ENCODE measurements at regions not wholly inside any gene's neighbourhood (a gene's known extent, or its start where the extent isn't known, plus 50 kb on each side); places are given as distances from the start of the nearest gene placed in this dataset.
"Not testable (repeated sequence)": the region's sequence is repeated elsewhere in the genome, so short reads cannot be mapped to it uniquely, and the experiment has no call there.

DNA sequence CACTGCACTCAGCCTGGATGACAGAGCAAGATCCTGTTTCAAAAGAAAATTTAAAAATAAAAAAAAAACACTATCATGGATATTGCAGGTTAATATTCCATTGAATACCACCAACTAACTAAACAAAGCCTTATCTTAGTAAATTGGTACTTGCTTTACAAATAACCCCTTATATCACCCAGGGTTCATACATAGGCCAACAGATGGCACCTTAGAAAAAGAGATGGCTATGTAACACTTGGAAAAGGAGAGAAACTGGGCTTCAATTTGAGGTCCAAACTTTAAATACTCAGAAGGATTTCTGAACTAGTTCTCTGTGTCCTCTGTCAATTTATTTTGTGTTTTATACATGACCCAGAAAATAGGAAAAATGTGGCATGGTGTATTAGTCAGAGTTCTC is 249.6 kb upstream of the LRP1B start:
- no peak overlapping the region for H3K4ac ChIP-seq (ENCODE audit: low read depth, low read length)
- TF ChIP-seq, protein P1, sequence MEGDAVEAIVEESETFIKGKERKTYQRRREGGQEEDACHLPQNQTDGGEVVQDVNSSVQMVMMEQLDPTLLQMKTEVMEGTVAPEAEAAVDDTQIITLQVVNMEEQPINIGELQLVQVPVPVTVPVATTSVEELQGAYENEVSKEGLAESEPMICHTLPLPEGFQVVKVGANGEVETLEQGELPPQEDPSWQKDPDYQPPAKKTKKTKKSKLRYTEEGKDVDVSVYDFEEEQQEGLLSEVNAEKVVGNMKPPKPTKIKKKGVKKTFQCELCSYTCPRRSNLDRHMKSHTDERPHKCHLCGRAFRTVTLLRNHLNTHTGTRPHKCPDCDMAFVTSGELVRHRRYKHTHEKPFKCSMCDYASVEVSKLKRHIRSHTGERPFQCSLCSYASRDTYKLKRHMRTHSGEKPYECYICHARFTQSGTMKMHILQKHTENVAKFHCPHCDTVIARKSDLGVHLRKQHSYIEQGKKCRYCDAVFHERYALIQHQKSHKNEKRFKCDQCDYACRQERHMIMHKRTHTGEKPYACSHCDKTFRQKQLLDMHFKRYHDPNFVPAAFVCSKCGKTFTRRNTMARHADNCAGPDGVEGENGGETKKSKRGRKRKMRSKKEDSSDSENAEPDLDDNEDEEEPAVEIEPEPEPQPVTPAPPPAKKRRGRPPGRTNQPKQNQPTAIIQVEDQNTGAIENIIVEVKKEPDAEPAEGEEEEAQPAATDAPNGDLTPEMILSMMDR (conservative IDR thresholded peaks at IDR 0.05) = no peak
- H3K9ac ChIP-seq (ENCODE audit: extremely low read depth, insufficient read length, low read length) = no peak overlapping the region
- no peak overlapping the region for H3K23ac ChIP-seq (ENCODE audit: insufficient read length, low read depth, low read length)
- H3K9me3 ChIP-seq (ENCODE audit: control insufficient read depth, low read depth, low read length) = no peaks in the 10 kb centered on the region
- no peak for DNase-seq
- Mint-ChIP-seq H3K4me3 (no peak overlapping the region), H3K27me3 (ENCODE audit: low read depth) (no peaks in the 10 kb centered on the region), H3K27ac (no peak overlapping the region), H3K9me3 (peaks cover 0 to 2% of the 10 kb centered on the region in 2 experiments; a peak in 2 of 5 replicates), H3K36me3 (ENCODE audit: insufficient read depth in 1 of 3, low read depth in 3 of 3) (0 out of 7 replicates have a peak, but pooled peaks cover 0 to 3% (median 0%) of the 10 kb centered on the region in 3 experiments), H3K4me1 (peaks cover 3 to 8% of the 10 kb centered on the region in 2 experiments)
- H2BK5ac ChIP-seq (ENCODE audit: insufficient read length, low read length) = no peak overlapping the region
- no peaks in the 10 kb centered on the region for H3K27me3 ChIP-seq (ENCODE audit: insufficient read depth, low read length)
- H4K5ac ChIP-seq (ENCODE audit: insufficient read length, low read depth, low read length) = no peak overlapping the region
- no peaks in the 10 kb centered on the region for H3K79me2 ChIP-seq (ENCODE audit: insufficient read depth, low read length)
- H3K4me2 ChIP-seq (ENCODE audit: insufficient read depth, insufficient read length, low read length) = no peak overlapping the region
- no peak overlapping the region for H3K56ac ChIP-seq (ENCODE audit: insufficient read length, low read depth, low read length)
- H3K4me1 ChIP-seq (ENCODE audit: insufficient read depth, low read length) = no peaks in the 10 kb centered on the region
- H4K20me1 ChIP-seq (ENCODE audit: control insufficient read depth, insufficient read depth, insufficient read length) = no peaks in the 10 kb centered on the region
- H2BK12ac ChIP-seq (ENCODE audit: insufficient read length, low read depth, low read length) = no peak overlapping the region
- no peak overlapping the region for H3K27ac ChIP-seq (ENCODE audit: insufficient read length, low read depth, low read length)
- no peak overlapping the region for H3T11ph ChIP-seq (ENCODE audit: low read length)
- no peak overlapping the region for H4K8ac ChIP-seq (replicated peaks; ENCODE audit: insufficient read length, low read depth, low read length)
- no peak overlapping the region for H2BK15ac ChIP-seq (ENCODE audit: low read depth, low read length)
- no peak overlapping the region for H2AFZ ChIP-seq (ENCODE audit: low read length)
- H3K79me1 ChIP-seq (ENCODE audit: insufficient read depth, low read depth, low read length, poor library complexity, severe bottlenecking) = no peaks in the 10 kb centered on the region
- H3K14ac ChIP-seq (ENCODE audit: insufficient read depth, low read length) = no peak overlapping the region
- no peak overlapping the region for H2AK5ac ChIP-seq (ENCODE audit: insufficient read length, low read length)
- H4K91ac ChIP-seq (ENCODE audit: insufficient read length, low read depth, low read length) = no peak overlapping the region
- no peak overlapping the region for H3K18ac ChIP-seq (ENCODE audit: insufficient read length, low read depth, low read length)
- H2BK120ac ChIP-seq (ENCODE audit: low read depth, low read length, poor library complexity, severe bottlenecking) = no peak overlapping the region
- no peaks in the 10 kb centered on the region for H3K23me2 ChIP-seq (ENCODE audit: insufficient read length, low read depth, low read length, poor library complexity, severe bottlenecking)
- no peak overlapping the region for H2BK20ac ChIP-seq (ENCODE audit: low read depth, low read length, poor library complexity, severe bottlenecking)

DNA sequence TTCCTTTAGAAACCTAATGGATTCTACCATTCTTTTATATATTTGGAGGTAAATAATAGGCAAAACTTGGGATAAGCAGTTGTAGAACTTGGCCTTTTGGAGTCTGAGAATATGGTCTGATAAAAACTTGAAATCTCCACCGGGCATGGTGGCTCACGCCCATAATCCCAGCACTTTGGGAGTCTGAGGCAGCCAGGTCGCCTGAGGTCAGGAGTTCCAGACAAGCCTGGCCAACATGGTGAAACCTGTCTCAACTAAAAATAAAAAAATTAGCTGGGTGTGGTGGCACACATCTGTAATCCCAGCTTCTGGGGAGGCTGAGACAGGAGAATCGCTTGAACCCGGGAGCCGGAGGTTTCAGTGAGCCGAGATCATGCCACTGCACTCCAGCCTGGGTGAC is 231.3 kb upstream of the LRP1B start:
- H3K4me1 ChIP-seq (ENCODE audit: insufficient read depth, low read length); H2BK20ac ChIP-seq (ENCODE audit: low read depth, low read length, poor library complexity, severe bottlenecking); H4K8ac ChIP-seq (replicated peaks; ENCODE audit: insufficient read length, low read depth, low read length); H3K27ac Mint-ChIP-seq; H3K9me3 Mint-ChIP-seq; H3K27me3 ChIP-seq (ENCODE audit: insufficient read depth, low read length); H3K4me2 ChIP-seq (ENCODE audit: insufficient read depth, insufficient read length, low read length); H3K27me3 Mint-ChIP-seq (ENCODE audit: low read depth); H4K91ac ChIP-seq (ENCODE audit: insufficient read length, low read depth, low read length); H3K4me3 Mint-ChIP-seq; H3K4me1 Mint-ChIP-seq; H2AFZ ChIP-seq (ENCODE audit: low read length); H2BK15ac ChIP-seq (ENCODE audit: low read depth, low read length); H3K9me3 ChIP-seq (ENCODE audit: control insufficient read depth, low read depth, low read length); H3K79me1 ChIP-seq (ENCODE audit: insufficient read depth, low read depth, low read length, poor library complexity, severe bottlenecking); H2BK120ac ChIP-seq (ENCODE audit: low read depth, low read length, poor library complexity, severe bottlenecking); H2AK5ac ChIP-seq (ENCODE audit: insufficient read length, low read length); H3K56ac ChIP-seq (ENCODE audit: insufficient read length, low read depth, low read length); DNase-seq; H2BK5ac ChIP-seq (ENCODE audit: insufficient read length, low read length); H3K23me2 ChIP-seq (ENCODE audit: insufficient read length, low read depth, low read length, poor library complexity, severe bottlenecking); H3T11ph ChIP-seq (ENCODE audit: low read length); H3K4ac ChIP-seq (ENCODE audit: low read depth, low read length); H3K18ac ChIP-seq (ENCODE audit: insufficient read length, low read depth, low read length); H2BK12ac ChIP-seq (ENCODE audit: insufficient read length, low read depth, low read length); H3K23ac ChIP-seq (ENCODE audit: insufficient read length, low read depth, low read length); H3K9ac ChIP-seq (ENCODE audit: extremely low read depth, insufficient read length, low read length); H4K5ac ChIP-seq (ENCODE audit: insufficient read length, low read depth, low read length); H3K79me2 ChIP-seq (ENCODE audit: insufficient read depth, low read length); H4K20me1 ChIP-seq (ENCODE audit: control insufficient read depth, insufficient read depth, insufficient read length); H3K27ac ChIP-seq (ENCODE audit: insufficient read length, low read depth, low read length); H3K36me3 Mint-ChIP-seq (ENCODE audit: insufficient read depth in 1 of 3, low read depth in 3 of 3); H3K14ac ChIP-seq (ENCODE audit: insufficient read depth, low read length): not testable (repeated sequence)
- WGBS (ENCODE audit: extremely low coverage, insufficient read length, low lambda C conversion rate) = no CpG with 5 or more reads among the region's 7 CpGs

All from H9 (cell line).